HG03378 (cell line): ENCODE measurements at regions not wholly inside any gene's neighbourhood (a gene's known extent, or its start where the extent isn't known, plus 50 kb on each side); places are given as distances from the start of the nearest gene placed in this dataset.
"Not testable (repeated sequence)": the region's sequence is repeated elsewhere in the genome, so short reads cannot be mapped to it uniquely, and the experiment has no call there.

Source experiments
- ATAC-seq: cut with Tn5 transposase; IDR thresholded peaks from one replicate; pipeline ENCODE4 v1.9.1; 2021; ENCODE audit warnings: mild to moderate bottlenecking, moderate library complexity; ENCODE audit not compliant: unreplicated experiment

GRCh38 chr4:129842096-129842495 lies 746.1 kb downstream of the C4orf33 start:
- no peak for ATAC-seq

DNA sequence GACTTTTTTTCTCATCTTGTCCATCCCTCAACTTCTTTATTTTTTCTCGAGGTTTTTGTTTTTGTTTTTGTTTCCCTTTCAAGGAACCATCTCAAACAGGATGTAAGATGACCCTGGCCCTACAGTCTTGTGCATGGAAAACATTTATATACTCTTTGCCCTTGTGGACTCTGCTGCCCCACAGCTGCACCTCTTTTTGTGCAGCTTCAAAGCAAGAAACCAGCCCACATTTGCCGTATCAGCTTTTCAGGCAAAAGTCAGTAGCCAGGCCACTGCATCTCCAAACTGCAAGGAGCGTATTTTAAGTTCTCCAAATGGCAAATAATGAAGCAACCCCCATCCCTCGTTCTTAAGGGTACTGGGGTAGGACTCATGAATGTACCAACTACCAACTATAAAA lies 756.5 kb downstream of the C4orf33 start:
- ATAC-seq, result no peak

DNA sequence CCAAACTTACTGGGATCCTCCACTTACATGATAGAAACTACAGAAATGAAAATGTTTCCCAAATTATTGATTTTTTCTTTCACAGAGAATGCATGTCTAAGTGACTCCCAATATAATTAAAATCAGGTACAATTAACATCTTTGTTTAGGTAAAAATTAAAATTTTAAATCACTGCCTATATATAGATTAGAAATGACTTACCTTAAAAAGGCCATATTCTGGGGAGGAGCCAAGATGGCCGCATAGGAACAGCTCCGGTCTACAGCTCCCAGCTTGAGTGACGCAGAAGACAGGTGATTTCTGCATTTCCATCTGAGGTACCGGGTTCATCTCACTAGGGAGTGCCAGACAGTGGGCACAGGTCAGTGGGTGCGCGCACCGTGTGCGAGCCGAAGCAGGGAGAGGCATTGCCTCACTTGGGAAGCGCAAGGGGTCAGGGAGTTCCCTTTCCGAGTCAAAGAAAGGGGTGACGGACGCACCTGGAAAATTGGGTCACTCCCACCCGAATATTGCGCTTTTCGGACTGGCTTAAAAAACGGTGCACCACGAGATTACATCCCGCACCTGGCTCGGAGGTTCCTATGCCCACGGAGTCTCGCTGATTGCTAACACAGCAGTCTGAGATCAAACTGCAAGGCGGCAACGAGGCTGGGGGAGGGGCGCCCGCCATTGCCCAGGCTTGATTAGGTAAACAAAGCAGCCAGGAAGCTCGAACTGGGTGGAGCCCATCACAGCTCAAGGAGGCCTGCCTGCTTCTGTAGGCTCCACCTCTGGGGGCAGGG lies 757.9 kb downstream of the C4orf33 start:
- ATAC-seq, result not testable (repeated sequence)

- ATAC-seq, result no peak
These were observed 766.5 kb downstream of the C4orf33 start for GRCh38 chr4:129862461-129862860.

DNA sequence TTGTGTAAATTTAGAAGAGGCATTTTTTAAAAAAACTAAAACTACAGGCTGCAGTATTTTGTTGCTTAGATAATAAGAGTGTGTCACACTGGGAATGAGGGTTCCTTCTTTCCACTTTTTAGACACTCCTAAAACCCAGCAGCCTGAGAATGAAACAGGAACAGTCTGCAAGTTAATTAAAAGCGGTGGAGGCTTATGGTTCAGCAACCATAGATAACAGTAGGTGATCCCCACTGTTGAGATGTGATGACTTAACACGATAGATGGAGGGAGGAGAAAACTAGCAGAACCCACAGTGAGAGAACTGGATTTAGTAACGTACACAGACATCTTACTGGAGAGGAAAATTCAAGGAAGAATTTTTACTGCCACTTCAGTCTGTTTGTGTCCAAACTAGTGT lies 767.3 kb downstream of the C4orf33 start:
- ATAC-seq, result no peak

DNA sequence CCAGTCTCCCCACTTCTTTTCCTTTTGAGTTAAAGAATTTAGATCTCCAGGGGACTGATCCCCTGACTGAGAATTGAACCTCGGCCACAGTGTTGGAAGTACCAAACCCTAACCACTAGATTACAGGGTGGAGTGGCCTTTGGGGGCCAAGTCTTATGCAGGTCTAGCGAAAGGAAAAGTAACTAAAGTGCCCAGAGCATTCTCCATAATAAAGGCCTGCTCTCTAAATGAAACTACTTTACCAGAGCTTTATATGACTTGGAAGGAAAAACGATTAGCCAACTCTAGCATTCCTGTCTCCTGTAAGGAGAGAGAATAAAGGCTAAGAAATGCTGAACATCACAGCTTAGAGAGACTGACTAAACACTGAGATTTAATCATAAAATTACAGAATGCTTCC lies 788.0 kb downstream of the C4orf33 start:
- ATAC-seq, result no peak

DNA sequence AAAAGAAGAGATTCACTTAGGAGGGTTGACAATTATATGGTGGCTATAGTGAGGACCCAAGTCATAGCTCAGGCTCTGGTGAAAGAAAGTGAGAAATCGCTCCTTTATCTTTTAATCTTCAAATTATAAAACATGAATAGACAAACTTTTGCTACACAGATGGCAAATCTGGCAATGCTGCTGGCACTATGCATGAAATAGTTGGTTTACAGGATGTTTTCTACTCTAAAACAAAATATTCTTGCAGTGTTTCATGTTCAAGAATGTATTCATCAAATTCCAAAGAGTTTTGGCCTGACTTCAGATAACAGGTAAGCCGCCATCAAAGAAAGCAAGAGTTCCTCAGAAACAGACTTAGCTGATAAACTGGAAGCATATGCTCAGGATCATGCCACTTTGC lies 801.2 kb downstream of the C4orf33 start:
- ATAC-seq, result no peak

- no peak for ATAC-seq
These were observed 803.9 kb downstream of the C4orf33 start for GRCh38 chr4:129899849-129900248.

DNA sequence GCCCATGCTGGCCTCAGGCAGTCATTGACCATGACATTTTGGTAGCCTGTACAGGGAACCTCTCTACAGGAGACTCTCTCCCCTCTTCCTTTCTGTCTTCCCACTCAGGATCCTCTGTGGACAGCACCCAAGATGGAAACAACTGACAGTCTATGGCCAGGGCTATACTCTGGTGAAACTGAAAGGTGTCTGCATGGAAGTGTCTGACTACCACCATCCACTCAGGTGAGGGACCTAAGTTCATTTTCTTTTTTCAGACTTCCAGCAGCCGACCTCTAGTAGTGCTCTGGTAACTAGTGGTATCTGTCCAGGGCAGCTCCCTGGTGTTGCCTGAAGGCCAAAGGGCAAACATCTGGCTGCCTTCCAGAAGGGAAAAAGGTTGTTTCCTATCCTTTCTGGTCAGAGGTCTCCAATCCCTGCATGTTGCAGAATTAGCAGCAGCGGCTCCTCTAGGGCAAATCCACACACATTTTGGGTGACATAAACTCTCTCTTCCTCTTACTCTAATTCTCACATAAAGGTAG lies 804.5 kb downstream of the C4orf33 start:
- ATAC-seq, result no peak

DNA sequence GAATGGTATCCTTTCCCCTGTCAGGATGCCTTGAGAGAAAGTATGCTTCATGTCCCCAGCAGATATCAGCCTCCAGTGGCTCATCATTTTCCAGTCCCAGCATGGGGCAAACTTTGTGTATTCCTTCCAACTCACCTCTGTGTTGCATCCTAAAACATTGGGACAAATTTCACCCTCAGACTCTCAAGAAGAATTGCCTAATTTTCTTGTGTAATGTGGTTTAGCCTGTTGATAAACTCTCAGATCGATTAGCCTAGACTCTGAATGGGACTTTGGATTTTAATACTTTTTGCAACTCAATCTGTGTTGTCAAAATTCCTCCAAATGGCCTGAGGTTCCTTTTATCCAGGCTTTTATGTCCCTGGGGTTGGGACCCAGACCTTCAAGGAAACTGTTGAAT lies 805.3 kb downstream of the C4orf33 start:
- no peak for ATAC-seq

GRCh38 chr4:129903861-129904260 lies 807.9 kb downstream of the C4orf33 start:
- ATAC-seq, result no peak

DNA sequence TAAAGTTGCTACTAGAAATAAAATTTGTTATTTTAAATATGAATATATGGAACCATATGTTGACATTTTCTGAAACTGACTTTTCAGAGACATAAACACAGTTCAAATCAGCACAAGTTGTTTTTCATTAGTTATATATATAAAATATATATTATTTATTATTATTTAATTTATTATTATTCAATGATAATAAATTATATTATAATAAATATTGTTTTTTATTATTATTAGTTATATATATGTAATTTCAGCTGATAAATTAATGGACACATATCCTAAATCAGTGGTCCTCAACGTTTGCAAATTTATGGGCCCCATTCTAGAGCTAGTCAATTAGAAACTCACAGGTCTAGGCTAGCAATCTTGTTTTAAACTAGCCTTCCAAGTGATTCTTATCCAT lies 809.3 kb downstream of the C4orf33 start:
- no peak for ATAC-seq

DNA sequence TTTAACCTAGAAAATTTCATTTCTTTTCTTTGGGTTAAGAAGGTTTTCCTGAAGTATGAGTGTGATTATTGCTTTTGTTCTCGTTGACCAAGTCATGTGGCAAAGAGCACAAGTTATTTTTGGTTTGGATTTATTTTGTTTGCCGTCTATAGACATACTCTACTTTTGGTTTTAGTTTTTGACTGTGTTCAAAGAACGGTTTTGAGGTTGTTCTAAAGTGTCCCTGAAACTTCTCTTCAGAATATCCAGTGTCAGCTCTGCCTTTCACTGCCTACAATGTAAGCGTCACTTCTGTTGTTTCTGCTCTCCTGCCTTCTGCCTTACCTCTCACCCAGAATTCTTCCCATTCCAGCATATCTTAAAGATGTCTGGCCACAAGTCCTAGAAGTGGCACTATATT lies 812.2 kb downstream of the C4orf33 start:
- ATAC-seq, result no peak

GRCh38 chr4:129916991-129917390 lies 821.0 kb downstream of the C4orf33 start:
- no peak for ATAC-seq

GRCh38 chr4:129917651-129918050 lies 821.7 kb downstream of the C4orf33 start:
- no peak for ATAC-seq

DNA sequence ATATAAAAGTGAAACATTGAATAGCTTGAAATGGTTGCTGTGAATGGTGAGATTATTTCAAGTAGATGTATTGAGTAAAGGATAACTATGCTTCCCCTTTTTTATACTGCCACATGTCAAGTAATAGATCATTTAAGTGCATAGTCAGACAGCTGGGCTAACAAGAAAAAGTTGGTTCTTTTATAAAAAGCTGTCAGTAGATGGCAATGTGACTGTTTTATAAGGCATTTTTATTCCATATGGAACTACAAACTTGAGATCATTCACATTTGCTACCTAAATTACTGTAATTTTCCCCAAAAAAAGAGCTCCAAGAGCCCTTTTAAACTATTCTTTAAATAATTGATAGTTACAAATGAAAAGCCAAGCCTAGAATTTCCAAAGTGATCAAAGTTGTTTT lies 831.0 kb downstream of the C4orf33 start:
- no peak for ATAC-seq

DNA sequence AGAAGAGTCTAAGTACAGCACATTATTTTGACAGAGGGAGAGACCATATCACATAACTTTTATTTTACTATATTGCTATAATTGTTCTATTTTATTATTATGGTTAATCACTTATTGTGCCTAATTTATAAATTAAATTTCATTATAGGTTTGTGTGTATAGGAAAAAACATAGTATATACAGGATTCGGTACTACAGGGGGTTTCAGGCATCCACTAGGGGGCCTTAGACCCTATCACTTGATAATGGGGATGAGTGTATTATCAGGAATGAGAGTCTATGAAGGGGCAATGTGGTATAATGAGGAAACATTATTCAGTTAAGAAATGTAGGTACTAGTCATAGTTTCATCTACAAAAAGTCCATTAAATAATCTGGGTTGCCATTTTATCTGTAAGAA lies 833.1 kb downstream of the C4orf33 start:
- ATAC-seq, result no peak

DNA sequence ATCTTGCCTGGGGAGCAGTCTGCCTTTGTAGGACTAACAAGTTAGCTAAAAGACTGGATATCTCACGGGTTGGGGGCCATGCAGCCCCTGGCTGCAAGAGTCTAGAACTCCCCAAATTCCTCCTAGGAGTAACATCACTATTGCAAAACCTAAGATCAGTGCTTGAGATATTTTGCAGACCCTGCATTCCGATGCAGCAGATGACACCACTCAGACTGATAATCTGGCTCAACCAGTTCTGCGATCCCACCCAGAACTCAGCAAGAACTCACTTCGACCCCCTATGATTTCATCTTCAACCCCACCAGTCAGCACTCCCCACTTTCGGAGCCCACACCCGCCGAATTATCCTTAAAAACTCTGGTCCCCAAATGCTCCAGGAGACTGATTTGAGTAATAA lies 834.0 kb downstream of the C4orf33 start:
- ATAC-seq, result no peak

DNA sequence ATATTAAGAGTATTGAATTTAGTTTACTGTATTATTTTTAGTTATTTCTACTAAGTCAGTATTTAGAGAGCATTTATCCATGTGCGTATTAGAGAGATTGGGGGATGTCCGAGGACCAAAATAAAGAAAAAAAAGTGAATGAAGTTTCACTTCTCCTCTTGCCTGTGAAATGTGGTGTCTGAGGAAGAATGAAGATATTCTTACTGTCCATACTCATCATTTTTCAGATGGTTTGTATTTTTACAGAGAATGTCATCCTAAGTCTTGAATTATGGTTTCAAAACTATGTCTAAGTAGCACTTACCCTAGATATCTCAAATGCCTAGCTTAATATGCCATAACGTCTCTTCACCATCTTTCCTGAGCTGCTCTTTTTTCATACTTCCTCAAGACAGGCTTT lies 854.3 kb downstream of the C4orf33 start:
- ATAC-seq, result no peak

GRCh38 chr4:129966175-129966574 lies 870.2 kb downstream of the C4orf33 start:
- ATAC-seq, result no peak

DNA sequence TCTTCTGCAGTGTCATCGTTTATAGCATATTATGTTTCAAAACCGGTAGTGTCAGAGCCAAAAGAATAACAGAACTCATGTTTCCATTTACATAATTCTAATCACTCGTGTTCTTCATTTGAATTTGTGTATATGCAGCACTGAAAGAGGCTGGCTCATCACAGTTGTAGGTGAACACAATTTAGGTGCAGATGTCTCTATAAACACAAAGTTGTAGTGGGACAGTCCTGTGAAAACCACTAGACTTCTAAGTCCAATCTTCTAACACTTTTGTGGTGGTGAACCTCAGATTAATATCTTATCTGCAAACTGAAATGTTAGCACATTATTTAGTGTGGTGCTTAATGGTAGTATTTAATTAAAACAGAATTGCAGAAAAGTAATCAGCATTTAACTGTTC lies 872.4 kb downstream of the C4orf33 start:
- ATAC-seq, result no peak

DNA sequence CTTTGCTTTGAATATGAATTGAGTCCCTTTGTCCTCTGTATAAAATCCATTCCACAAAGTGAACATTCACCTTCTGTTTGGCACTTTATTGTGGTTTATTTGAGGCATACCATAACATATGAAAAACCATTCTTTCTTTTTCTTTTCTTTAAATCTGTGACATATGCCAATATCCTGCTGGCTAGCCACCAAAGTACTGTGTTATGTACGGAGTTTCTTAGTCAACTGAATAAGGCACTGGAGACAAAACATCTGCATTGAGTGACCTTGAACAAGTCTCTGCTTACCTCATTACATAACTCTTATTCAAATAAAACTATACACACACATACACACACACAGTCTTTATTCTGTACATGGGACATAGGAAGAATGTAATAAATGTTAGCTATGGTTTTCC lies 872.8 kb downstream of the C4orf33 start:
- ATAC-seq, result no peak

- ATAC-seq, result no peak
These were observed 874.8 kb downstream of the C4orf33 start for GRCh38 chr4:129970801-129971200.
